ENCODE measurements at regions not wholly inside any gene's neighbourhood (a gene's known extent, or its start where the extent isn't known, plus 50 kb on each side); places are given as distances from the start of the nearest gene placed in this dataset.
A peak's percentile ranks its signal among the peaks of the same experiment; 100 is the strongest.

GRCh38 chr18:45298986-45299385 lies 316.3 kb upstream of the SLC14A2 start:
- DNase-seq (ENCODE audit: low read depth in 4 of 4, low spot score in 3 of 4), result no peak

GRCh38 chr18:45303026-45303425 lies 312.2 kb upstream of the SLC14A2 start:
- no peak for DNase-seq (ENCODE audit: low read depth in 4 of 4, low spot score in 3 of 4)

- no peak for DNase-seq (ENCODE audit: low read depth in 4 of 4, low spot score in 3 of 4)
Observed at GRCh38 chr18:45304558-45304957, 310.7 kb upstream of the SLC14A2 start.

- DNase-seq (ENCODE audit: low read depth in 4 of 4, low spot score in 3 of 4), result no peak
Observed at GRCh38 chr18:45312555-45313126, 302.6 kb upstream of the SLC14A2 start.

DNA sequence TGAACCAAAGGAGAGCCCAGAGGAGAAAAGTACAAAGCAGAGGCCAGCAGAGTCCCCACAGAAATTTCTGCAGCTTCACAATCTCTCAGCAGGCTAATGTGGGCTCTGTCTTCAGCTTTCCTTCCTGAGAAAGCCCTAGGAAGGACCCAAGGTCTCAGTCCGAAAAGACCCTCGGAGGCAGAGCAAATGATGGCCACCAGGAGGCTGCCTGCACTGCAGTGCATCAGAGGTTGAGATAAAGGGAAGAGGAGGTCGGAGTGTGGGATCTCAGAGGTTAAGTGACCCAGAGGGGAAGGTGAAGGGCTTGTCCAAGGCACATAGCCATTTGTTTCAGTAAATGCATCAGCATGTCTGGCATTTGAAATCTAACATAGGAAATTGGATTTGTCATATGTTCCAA lies 299.1 kb upstream of the SLC14A2 start:
- DNase-seq (ENCODE audit: low read depth in 4 of 4, low spot score in 3 of 4), result no peak

- no peak for DNase-seq (ENCODE audit: low read depth in 4 of 4, low spot score in 3 of 4)
Observed at GRCh38 chr18:45317948-45318640, 297.2 kb upstream of the SLC14A2 start.

DNA sequence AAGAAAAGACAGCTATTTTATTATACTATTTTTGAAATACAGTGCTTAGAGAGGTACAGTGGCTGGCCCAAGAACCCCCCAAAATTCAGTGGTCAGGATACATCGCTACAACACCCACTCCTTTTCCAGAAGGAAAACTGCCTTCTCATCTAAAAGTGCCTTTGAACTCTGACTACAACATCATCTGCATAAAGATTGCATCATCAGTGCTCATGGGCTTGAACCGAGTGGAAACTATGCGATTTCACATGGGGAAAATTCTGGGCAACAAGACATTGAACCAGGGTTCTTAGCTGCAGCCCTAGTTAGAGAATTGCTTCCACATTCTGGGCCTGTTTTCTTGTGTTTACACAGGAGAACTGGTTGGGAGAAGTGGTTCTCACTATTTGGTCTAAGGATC lies 294.6 kb upstream of the SLC14A2 start:
- DNase-seq (ENCODE audit: low read depth in 4 of 4, low spot score in 3 of 4), result no peak

DNA sequence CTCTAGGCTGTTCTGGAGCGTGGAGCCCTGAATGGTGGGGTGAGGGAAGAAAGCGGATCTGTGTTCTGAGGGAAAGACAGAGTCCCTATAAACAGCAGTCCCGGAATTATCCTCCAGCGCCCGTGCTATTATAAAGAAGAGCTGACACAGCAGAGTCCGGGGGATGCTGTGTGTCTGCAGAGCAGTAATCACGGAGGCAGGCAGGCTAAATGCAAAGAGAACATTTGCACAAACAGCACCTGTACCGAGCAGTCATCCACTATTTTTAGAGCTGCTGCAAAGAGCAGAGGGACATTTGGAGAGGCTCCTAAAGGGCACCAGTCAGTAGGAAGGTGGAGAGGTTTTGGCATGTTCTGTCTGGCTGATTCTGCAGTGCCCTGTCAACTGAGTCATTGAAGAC lies 293.8 kb upstream of the SLC14A2 start:
- DNase-seq (ENCODE audit: low read depth in 4 of 4, low spot score in 3 of 4), result no peak

GRCh38 chr18:45322343-45322742 lies 292.9 kb upstream of the SLC14A2 start:
- no peak for DNase-seq (ENCODE audit: low read depth in 4 of 4, low spot score in 3 of 4)

GRCh38 chr18:45324101-45324494 lies 291.2 kb upstream of the SLC14A2 start:
- DNase-seq (ENCODE audit: low read depth in 4 of 4, low spot score in 3 of 4), result no peak

DNA sequence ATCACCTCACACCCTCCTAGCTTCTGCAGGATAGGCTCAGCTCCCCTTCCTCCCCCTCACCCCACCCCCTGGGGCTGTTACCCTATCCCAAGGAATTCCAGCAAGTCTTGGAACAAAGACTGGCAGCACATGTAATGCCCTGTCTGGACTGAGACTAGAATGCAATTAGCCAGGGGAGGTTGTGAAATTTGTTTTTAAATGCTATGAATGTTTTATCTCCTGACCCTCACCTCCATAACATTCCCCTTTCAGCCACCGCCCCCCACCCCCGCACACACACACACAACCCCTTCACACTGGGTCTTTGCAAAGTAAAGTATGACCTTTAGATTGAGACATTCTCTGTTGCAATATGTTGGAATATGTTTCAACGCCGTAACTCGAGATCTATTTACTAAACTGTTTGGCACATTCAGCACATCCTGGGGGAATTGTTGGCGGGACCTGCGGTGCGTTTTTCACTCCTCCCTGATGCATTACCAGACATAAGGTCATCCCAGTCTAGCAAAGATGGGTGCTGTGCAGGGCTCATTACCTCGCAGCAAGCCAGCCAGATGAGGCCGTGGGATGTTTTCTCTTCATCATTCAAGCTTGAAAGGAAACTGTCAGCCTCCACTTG lies 290.7 kb upstream of the SLC14A2 start:
- DNase-seq (ENCODE audit: low read depth in 4 of 4, low spot score in 3 of 4), result peak in 3 of 4 donors; percentile 47 to 63 (median 51)

DNA sequence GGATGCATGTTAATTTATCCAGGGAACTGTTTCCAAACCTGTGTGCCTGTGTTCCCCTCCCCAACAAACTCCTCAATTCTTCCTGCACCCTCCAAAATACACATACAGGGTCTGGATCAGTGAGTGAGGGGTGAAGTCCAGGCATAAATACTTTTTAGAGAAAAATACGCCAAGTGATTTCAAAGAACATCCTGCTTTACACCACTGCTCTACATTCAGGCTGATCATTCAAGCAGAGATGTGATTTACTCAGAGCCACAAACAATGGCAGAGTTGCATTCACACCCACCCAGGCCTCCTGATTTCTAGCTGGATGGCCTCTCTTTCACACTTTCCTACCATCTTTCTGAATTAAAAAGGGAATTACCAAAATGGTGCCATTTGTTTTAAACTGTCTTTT lies 289.5 kb upstream of the SLC14A2 start:
- DNase-seq (ENCODE audit: low read depth in 4 of 4, low spot score in 3 of 4), result no peak

GRCh38 chr18:45326505-45326904 lies 288.8 kb upstream of the SLC14A2 start:
- DNase-seq (ENCODE audit: low read depth in 4 of 4, low spot score in 3 of 4), result no peak

- no peak for DNase-seq (ENCODE audit: low read depth in 4 of 4, low spot score in 3 of 4)
Observed at GRCh38 chr18:45328296-45328695, 287.0 kb upstream of the SLC14A2 start.

- no peak for DNase-seq (ENCODE audit: low read depth in 4 of 4, low spot score in 3 of 4)
Observed at GRCh38 chr18:45328811-45329210, 286.5 kb upstream of the SLC14A2 start.

DNA sequence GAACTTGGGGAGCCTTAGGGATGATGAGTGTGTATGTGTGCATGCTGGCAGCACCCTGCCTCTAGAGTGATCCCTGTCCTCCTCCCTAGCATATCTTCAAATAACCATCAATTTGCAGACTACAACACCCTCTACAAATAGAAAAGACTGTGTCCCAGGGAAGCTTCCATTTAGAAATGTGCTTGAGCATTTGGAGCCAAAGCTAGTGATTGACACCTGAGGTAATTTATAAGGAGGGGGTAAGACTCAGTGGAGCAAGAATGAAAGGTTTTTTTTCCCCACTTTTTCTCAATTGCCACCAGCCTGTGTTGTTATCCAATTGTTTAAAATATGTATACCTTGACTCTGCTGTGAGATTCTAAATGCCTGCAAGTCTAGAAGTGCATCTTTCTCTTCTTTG lies 286.0 kb upstream of the SLC14A2 start:
- DNase-seq (ENCODE audit: low read depth in 4 of 4, low spot score in 3 of 4), result no peak

DNA sequence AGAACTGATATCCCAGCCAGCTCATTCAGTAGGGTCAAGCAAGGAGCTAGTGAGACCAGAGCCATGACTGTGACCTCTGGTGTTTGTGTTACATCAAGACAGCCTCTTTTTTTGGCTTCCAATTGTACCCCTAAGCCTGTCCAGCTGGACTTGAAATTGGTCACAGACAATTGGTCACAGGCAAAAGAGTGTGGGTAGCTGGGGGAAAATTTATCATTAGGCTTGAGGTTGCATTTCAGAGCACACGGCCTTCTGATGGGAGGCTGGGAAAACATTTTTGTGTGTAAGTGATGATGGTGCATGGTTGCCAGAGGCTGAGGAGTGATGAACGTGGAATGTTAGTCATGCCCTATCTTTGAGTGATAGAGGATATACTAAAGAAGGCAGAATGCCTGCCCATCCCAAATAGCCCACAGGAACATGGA lies 285.1 kb upstream of the SLC14A2 start:
- DNase-seq (ENCODE audit: low read depth in 4 of 4, low spot score in 3 of 4), result no peak

DNA sequence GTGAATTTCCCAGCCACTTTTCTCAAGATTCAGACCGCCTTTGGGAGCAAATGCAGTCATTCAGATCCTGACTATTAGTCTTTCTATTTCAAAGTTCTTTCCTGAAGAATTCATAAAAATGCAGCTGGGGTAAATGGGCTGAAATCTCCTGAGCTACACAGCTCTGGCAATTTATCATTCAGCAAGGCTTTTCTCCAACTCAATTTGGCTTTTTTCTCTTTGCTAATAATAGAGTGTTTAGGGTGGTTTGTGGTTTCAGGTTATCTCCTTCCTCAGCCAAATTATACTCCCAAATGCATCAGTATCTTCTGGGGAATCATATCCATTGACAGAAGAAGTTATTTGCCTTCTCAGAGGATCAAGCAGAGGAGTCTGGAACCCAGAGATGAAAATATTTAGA lies 282.4 kb upstream of the SLC14A2 start:
- no peak for DNase-seq (ENCODE audit: low read depth in 4 of 4, low spot score in 3 of 4)

DNA sequence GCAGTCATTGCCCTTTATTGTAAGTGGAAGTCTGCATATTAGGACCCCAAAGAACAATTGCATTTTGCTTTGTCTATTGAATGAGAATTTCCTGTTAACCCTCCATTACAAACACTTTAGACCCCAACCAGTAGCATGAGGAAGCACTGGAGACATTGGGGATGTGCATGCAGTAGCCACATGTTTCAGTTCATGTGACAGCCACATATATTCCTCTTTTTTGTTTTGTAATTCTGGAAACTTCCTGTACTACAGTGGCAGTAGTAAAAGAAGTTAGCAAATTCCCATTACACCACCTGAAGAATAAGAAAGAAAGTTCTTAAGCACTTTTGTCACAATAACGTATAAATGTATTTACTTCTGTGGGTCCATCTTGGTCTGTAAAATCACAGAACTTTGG lies 281.1 kb upstream of the SLC14A2 start:
- DNase-seq (ENCODE audit: low read depth in 4 of 4, low spot score in 3 of 4), result no peak

DNA sequence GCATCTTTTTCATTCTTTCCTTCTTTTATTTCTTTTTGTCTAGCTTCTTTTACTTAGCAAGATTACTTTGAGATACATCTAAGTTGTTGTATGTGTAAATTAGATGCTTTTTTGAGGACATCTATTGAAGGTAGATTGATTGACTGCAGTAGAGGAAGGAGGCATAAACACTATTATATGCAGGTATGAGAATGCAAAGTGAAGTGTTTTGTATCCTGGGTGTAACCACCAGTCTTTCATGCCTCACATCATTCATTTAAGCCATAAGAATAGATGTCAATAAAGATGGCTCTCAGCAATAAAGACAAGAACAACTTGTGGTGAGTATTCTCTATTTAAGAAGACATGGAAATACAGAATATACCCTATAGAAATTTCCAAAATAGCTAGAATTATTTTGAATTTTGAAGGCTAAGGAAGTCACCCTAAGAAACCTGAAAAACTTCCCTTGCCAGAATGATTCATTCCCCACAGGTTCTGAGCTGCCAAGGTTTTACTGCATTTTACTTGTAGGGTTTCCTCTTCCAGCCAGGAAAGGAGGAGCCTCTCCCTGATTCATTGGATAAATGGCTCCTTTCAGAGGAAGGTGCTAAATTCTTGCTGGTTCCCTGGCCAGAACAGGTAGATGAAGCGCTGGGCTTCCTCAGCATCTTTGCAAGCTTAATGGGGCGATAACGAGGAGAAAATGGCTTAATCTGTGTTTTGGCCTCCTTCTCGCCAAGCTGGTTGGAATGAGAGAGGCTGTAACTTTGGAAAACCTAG lies 279.8 kb upstream of the SLC14A2 start:
- DNase-seq (ENCODE audit: low read depth in 4 of 4, low spot score in 3 of 4), result no peak

DNA sequence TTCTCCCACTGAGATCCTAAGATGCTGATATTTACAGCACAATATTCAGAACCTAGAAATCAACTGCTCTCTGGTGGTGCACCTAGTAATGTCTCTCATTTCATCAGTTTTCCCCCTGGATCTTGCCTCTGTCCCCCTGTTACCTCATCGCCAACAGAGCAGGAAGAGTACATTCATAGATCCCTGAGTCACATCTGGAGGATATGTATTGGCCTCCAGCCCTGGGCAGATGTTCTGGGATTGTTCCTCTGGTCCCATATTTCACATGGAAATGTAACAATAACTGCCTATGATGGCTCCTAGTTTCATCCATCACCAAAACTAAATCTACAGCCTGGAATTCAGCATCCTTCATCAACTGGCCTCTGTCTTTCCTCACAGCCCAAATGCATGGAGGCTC lies 278.8 kb upstream of the SLC14A2 start:
- DNase-seq (ENCODE audit: low read depth in 4 of 4, low spot score in 3 of 4), result no peak

DNA sequence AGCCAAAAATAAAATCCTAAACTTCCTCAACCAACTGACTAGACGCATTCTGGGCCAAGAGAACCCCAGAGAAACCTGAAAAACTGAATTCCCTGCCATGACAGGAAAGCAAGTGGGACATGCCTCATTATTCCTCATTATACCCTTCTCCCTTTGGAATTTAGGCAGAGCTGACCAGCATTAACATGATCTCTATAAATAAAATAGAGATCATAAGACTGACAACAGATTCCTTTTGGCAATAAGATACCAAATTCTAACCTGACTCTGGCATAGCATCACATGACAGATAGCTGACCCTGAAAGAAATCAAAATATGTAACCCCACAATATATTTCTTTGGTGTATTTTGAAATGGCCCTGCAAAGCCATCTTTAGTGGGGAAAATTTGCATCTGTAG lies 277.8 kb upstream of the SLC14A2 start:
- no peak for DNase-seq (ENCODE audit: low read depth in 4 of 4, low spot score in 3 of 4)

All from right renal pelvis (tissue), 4 donors.